Left ventricle myocardium inferior (tissue), 1 donor: ENCODE measurements at regions not wholly inside any gene's neighbourhood (a gene's known extent, or its start where the extent isn't known, plus 50 kb on each side); places are given as distances from the start of the nearest gene placed in this dataset.
A peak's percentile ranks its signal among the peaks of the same experiment; 100 is the strongest.

Experiments
- DNase-seq: peaks from one replicate; pipeline ENCODE4 v3.0.0-alpha.2; 2020
- H3K27ac ChIP-seq: fragments of 200-600 bp; replicated peaks from 2 replicates; pipeline ENCODE4 v1.8.0; 2021
- H3K27me3 ChIP-seq: fragments of 200-600 bp; 2 replicates; pipeline ENCODE4 v1.8.0; 2021; ENCODE audit warnings: low read depth
- H3K36me3 ChIP-seq: fragments of 200-600 bp; 2 replicates; pipeline ENCODE4 v1.8.0; 2021
- H3K4me1 ChIP-seq: fragments of 200-600 bp; 2 replicates; pipeline ENCODE4 v1.8.0; 2021
- H3K4me3 ChIP-seq: fragments of 200-600 bp; 2 replicates; pipeline ENCODE4 v1.8.0; 2021; ENCODE audit warnings: mild to moderate bottlenecking, moderate library complexity
- H3K9me3 ChIP-seq: fragments of 200-600 bp; replicated peaks from 2 replicates; pipeline ENCODE4 v1.8.0; 2021
- intact Hi-C: fragments of 100-400 bp; cut with micrococcal nuclease; formaldehyde crosslinking; loops from one replicate; pipeline ENCODE4 v1.11.0; 2022
- TF ChIP-seq, protein P1 (sequence below): fragments of 200-600 bp; IDR thresholded peaks from 2 replicates; pipeline ENCODE4 v1.8.0; 2021; ENCODE audit warnings: antibody characterized with exemption, mild to moderate bottlenecking, borderline replicate concordance
- donor health status: DM: no; HTN: yes; CAD: no; lungs with severe emphysema.

GRCh38 chr14:30257946-30258661 is 300.9 kb upstream of the G2E3 start:
- Histone ChIP-seq H3K4me3 (no peak overlapping the region), H3K36me3 (no peaks in the 10 kb centered on the region), H3K27me3 (no peaks in the 10 kb centered on the region), H3K4me1 (no peaks in the 10 kb centered on the region), H3K27ac (no peak overlapping the region), H3K9me3 (peaks cover 9% of the 10 kb centered on the region)
- DNase-seq, result no peak
- TF ChIP-seq, protein P1, sequence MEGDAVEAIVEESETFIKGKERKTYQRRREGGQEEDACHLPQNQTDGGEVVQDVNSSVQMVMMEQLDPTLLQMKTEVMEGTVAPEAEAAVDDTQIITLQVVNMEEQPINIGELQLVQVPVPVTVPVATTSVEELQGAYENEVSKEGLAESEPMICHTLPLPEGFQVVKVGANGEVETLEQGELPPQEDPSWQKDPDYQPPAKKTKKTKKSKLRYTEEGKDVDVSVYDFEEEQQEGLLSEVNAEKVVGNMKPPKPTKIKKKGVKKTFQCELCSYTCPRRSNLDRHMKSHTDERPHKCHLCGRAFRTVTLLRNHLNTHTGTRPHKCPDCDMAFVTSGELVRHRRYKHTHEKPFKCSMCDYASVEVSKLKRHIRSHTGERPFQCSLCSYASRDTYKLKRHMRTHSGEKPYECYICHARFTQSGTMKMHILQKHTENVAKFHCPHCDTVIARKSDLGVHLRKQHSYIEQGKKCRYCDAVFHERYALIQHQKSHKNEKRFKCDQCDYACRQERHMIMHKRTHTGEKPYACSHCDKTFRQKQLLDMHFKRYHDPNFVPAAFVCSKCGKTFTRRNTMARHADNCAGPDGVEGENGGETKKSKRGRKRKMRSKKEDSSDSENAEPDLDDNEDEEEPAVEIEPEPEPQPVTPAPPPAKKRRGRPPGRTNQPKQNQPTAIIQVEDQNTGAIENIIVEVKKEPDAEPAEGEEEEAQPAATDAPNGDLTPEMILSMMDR, result no peak
- intact Hi-C loops, result no loop called here

- H3K36me3 ChIP-seq, result no peaks in the 10 kb centered on the region
- H3K27ac ChIP-seq, result no peak overlapping the region
- H3K4me3 ChIP-seq, result no peak overlapping the region
- TF ChIP-seq, protein P1, result no peak
- no peaks in the 10 kb centered on the region for H3K4me1 ChIP-seq
- H3K27me3 ChIP-seq, result no peaks in the 10 kb centered on the region
- intact Hi-C loops, result no loop called here
- H3K9me3 ChIP-seq, result peaks cover under 1% of the 10 kb centered on the region
- DNase-seq, result no peak
Observed at GRCh38 chr14:30260833-30261607, 297.9 kb upstream of the G2E3 start.

- TF ChIP-seq, protein P1, result no peak
- H3K4me3 ChIP-seq, result no peak overlapping the region
- no peaks in the 10 kb centered on the region for H3K4me1 ChIP-seq
- intact Hi-C loops, result no loop called here
- H3K36me3 ChIP-seq, result no peaks in the 10 kb centered on the region
- peak overlapping the region; percentile 55 for H3K27ac ChIP-seq
- no peak for DNase-seq
- no peaks in the 10 kb centered on the region for H3K9me3 ChIP-seq
- no peaks in the 10 kb centered on the region for H3K27me3 ChIP-seq
Observed at GRCh38 chr14:30264161-30264560, 294.8 kb upstream of the G2E3 start.

DNA sequence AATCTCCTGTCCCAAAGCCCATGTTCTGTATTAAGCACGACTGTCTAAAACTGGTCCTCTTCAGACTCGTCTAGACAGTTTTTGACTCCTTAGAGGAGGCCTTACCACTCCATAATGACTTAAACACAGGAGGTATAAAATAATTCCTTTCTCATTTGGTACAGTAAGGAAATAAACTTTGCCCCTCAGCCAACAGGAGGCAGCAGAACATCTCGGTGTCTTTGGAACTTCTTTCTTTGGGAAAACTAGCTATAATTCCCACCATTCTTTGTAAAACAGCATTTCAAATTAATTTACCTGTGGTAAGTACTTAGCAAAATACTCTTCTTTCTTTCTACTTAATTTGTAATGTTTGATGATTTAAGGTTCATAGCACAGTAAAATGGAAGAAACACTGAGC is 292.7 kb upstream of the G2E3 start:
- DNase-seq, result no peak
- no peaks in the 10 kb centered on the region for H3K4me1 ChIP-seq
- H3K27me3 ChIP-seq, result peaks cover 8% of the 10 kb centered on the region
- TF ChIP-seq, protein P1, result no peak
- no peaks in the 10 kb centered on the region for H3K36me3 ChIP-seq
- no peak overlapping the region for H3K4me3 ChIP-seq
- intact Hi-C loops, result no loop called here
- no peak overlapping the region for H3K27ac ChIP-seq
- no peaks in the 10 kb centered on the region for H3K9me3 ChIP-seq

GRCh38 chr14:30267141-30267540 is 291.8 kb upstream of the G2E3 start:
- H3K4me3 ChIP-seq, result no peak overlapping the region
- H3K36me3 ChIP-seq, result no peaks in the 10 kb centered on the region
- no peak for DNase-seq
- TF ChIP-seq, protein P1, result no peak
- H3K27ac ChIP-seq, result no peak overlapping the region
- intact Hi-C loops, result no loop called here
- H3K9me3 ChIP-seq, result no peaks in the 10 kb centered on the region
- no peaks in the 10 kb centered on the region for H3K4me1 ChIP-seq
- peaks cover 8% of the 10 kb centered on the region for H3K27me3 ChIP-seq
